Left renal pelvis (tissue), 4 donors: ENCODE measurements at regions not wholly inside any gene's neighbourhood (a gene's known extent, or its start where the extent isn't known, plus 50 kb on each side); places are given as distances from the start of the nearest gene placed in this dataset.
"Not testable (repeated sequence)": the region's sequence is repeated elsewhere in the genome, so short reads cannot be mapped to it uniquely, and the experiment has no call there.

Experiments used
- DNase-seq, 4 donors: peaks; one replicate each; pipeline ENCODE4 v3.0.0-alpha.2; 2013; ENCODE audit warnings: low read depth in 4 of 4, low spot score in 3 of 4

DNA sequence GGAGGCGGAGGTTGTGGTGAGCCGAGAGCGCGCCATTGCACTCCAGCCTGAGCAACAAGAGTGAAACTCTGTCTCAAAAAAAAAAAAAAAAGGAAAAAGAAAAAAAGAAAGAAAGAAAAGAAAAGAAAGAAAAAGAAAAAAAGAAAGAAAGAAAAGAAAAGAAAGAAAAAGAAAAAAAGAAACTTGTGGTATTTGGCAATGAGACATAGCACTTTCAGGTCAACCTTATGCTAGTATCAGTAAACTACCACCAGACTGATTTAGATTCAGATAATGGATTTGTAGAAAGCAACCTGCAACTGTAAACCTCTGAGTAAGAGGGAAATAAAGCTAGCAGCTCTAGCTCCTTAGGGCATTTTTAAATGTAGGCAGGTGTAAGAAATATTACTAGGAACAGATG, 144.0 kb upstream of the ZNF608 start:
- DNase-seq: not testable (repeated sequence)

DNA sequence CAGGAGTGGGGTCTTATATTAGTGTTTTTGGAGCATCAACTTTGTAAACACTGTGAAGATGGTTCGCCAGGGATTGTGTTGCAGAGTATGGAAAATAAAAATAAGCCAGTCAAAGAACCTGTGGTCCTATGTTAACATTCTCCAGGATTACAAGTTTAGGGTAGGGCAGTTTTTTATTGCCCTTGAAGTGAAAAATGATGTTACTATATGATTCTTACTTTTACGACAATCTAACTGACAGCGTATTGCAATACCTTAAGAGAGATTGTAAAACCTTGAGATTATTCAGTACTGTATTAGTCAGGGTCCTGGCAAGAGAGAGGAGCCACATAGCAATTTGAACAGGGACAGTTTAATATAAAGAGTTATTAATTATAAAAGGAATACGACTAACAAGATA, 144.7 kb upstream of the ZNF608 start:
- DNase-seq: no peak

- DNase-seq: no peak
Observed at GRCh38 chr5:124892185-124892848, 145.9 kb upstream of the ZNF608 start.

GRCh38 chr5:124894541-124894940, 148.1 kb upstream of the ZNF608 start:
- DNase-seq: no peak

- DNase-seq: no peak
Observed at GRCh38 chr5:124895236-124895635, 148.8 kb upstream of the ZNF608 start.

- no peak for DNase-seq
Observed at GRCh38 chr5:124901081-124901480, 154.6 kb upstream of the ZNF608 start.

DNA sequence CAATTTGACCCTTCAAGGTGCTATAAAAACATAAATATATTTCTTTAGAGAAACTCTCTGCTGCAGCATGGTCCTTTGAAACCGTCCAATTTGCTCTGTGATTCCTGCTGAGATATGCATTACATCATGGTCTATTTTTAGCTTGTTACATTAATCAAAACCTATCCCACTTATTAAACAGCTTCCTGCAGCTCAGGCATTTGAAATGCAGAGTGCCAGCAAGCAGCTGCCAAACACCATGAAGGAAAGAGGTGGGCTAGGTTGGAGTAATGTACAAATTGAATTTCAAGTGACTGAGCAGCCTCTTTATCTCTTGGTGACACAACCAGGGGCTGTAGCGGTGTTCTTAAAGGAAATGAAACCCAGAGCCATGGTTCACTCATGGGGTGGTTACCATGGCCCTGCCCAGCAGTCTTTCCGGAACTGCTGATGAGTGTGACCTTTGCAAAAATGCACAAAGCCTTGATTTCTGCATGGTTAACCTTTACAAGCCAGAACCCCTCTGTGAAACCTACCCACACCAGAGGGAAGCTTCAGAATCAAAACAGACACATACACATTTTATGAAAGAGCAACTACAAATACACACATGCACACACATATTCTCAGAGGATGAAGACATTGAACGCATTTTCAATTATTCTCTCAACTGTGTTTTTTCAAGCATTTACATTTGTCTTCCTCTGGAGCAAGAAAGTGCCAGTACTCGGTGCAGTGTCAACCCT, 155.8 kb upstream of the ZNF608 start:
- no peak for DNase-seq

GRCh38 chr5:124905256-124906130, 159.1 kb upstream of the ZNF608 start:
- DNase-seq: no peak

GRCh38 chr5:124906339-124907097, 160.1 kb upstream of the ZNF608 start:
- no peak for DNase-seq

GRCh38 chr5:124907098-124907644, 160.7 kb upstream of the ZNF608 start:
- no peak for DNase-seq

- DNase-seq: no peak
Observed at GRCh38 chr5:124908581-124909451, 162.4 kb upstream of the ZNF608 start.

DNA sequence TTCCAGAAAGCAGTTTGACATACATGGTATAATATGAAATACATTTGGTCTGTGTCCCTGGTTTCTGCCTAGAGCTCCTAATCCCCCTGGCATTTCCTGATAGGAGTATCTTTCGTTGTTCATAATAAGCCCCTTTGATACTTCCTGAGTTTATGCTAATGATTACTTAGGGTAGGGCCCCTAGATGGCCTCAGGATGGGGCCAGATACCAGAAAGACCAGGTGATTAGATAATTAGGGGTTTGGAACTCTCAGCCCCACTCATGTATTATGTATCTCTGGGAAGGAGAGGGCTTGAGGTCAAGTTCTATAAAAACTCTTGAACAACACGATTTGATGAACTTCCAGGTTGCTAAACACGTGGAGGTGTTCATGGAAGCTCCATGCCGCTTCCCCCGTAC, 163.3 kb upstream of the ZNF608 start:
- no peak for DNase-seq

- no peak for DNase-seq
Observed at GRCh38 chr5:124910354-124911016, 164.0 kb upstream of the ZNF608 start.

GRCh38 chr5:124912638-124913328, 166.3 kb upstream of the ZNF608 start:
- DNase-seq: no peak

GRCh38 chr5:124913329-124913653, 166.9 kb upstream of the ZNF608 start:
- DNase-seq: no peak

DNA sequence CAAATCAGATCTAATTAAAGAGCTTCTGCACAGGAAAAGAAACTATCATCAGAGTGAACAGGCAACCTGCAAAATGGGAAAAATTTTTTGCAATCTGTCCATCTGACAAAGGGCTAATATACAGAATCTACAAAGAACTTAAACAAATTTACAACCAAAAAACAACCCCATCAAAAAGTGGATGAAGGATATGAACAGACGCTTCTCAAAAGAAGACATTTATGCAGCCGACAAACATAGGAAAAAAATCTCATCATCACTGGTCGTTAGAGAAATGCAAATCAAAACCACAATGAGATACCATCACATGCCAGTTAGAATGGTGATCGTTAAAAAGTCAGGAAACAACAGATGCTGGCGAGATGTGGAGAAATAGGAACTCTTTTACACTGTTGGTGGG, 169.9 kb upstream of the ZNF608 start:
- DNase-seq: not testable (repeated sequence)

DNA sequence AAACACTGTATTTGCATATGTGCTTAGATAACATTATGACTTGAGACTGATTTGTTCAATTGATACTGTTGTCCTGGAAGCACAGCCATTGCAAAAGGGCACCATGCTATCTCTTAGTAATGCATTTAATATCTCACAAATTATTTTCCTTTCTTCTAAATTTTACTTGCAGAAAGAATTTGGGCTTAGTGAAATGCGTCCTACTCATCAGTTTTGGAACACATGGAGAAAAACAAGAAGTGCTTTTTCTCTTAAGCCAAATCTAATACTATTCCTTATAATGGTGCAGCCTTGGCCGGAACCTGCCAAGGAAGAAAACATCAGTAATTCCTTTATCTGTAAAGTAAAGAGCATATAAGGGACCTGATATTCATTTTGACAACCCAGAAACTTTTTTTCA, 172.2 kb upstream of the ZNF608 start:
- no peak for DNase-seq

GRCh38 chr5:124919076-124919475, 172.6 kb upstream of the ZNF608 start:
- no peak for DNase-seq
